HepG2 (cell line): ENCODE measurements at regions not wholly inside any gene's neighbourhood (a gene's known extent, or its start where the extent isn't known, plus 50 kb on each side); places are given as distances from the start of the nearest gene placed in this dataset.

Experiments used
- ATAC-seq: fragments of 200-7000 bp; cut with Tn5 transposase; 3 replicates; pipeline ENCODE4 v1.9.1; 2020; ENCODE audit warnings: mild to moderate bottlenecking, moderate library complexity
- BruUV-seq: library from RNA; stranded (reverse); fragments of 400-500 nt; replicated peaks from 2 replicates; lab custom pipeline; 2021; lab: Mats Ljungman, UMichigan
- CTCF ChIA-PET: fragments of 300-600 bp; formaldehyde crosslinking; extraction: SDS; loops from one replicate; lab custom pipeline; 2021; ENCODE audit warnings: low total read pairs, inconsistent platforms, low intra/inter-chr PET ratio; lab: Yijun Ruan, JAX
- POLR2A ChIA-PET: fragments of 350-600 bp; sonication (Branson Sonifier 250); formaldehyde crosslinking; loops from one replicate; lab custom pipeline; 2020; ENCODE audit warnings: antibody characterized with exemption, inconsistent platforms; lab: Yijun Ruan, JAX
- DNase-seq: peaks from one replicate; pipeline ENCODE4 v3.0.0-alpha.2; 2015; ENCODE audit warnings: low spot score
- FAIRE-seq: peaks from 3 replicates; lab custom pipeline; 2011; peaks lifted over from hg19 to GRCh38; lab: Jason Lieb, UNC
- H2AFZ ChIP-seq: one replicate; pipeline ENCODE4 v1.6.1; 2011; ENCODE audit warnings: low read length, inconsistent platforms
- H3K27ac ChIP-seq: fragments of 300-600 bp; 3 replicates; pipeline ENCODE4 v1.8.0; 2011; ENCODE audit warnings: mixed run types, mild to moderate bottlenecking, mixed read lengths, low read length, inconsistent platforms; ENCODE audit not compliant: insufficient read depth; ENCODE audit errors: extremely low read length
- H3K27me3 ChIP-seq, 2 experiments: fragments of 200-600 bp in 1 of 2; 2 replicates in 1 of 2; 3 replicates in 1 of 2; pipeline versions ENCODE4 v1.6.0 to v1.8.0; 2011; ENCODE audit warnings: low read length in 2 of 2, mild to moderate bottlenecking in 2 of 2, moderate library complexity in 2 of 2, inconsistent platforms in 1 of 2; ENCODE audit not compliant: insufficient read depth in 2 of 2, control insufficient read depth in 1 of 2
- H3K36me3 ChIP-seq, 2 experiments: fragments of 200-600 bp in 1 of 2; replicated peaks in 1 of 2; 2 replicates in 1 of 2; 3 replicates in 1 of 2; pipeline versions ENCODE4 v1.5.1 to v1.8.0; 2011; ENCODE audit warnings: low read length in 2 of 2, inconsistent platforms in 1 of 2; ENCODE audit not compliant: insufficient read depth in 2 of 2, control insufficient read depth in 1 of 2
- H3K4me1 ChIP-seq: 2 replicates; pipeline ENCODE4 v1.5.1; 2012; ENCODE audit warnings: low read length, inconsistent platforms; ENCODE audit not compliant: insufficient read depth
- H3K4me2 ChIP-seq: 2 replicates; pipeline ENCODE4 v1.6.0; 2011; ENCODE audit warnings: low read depth, low read length, inconsistent platforms
- H3K4me3 ChIP-seq, 3 experiments: fragments of 200-600 bp in 1 of 3; sonication (generic), shearing (Covaris generic) in 1 of 3; replicated peaks in 1 of 3; 2 replicates each; pipeline ENCODE4 v1.5.1; 2011 to 2016; ENCODE audit warnings: low read length in 3 of 3, inconsistent platforms in 2 of 3, low read depth in 2 of 3, mild to moderate bottlenecking in 2 of 3, control low read depth in 1 of 3, mixed read lengths in 1 of 3; ENCODE audit not compliant: insufficient read depth in 1 of 3
- H3K79me2 ChIP-seq: one replicate; pipeline ENCODE4 v1.6.1; 2011; ENCODE audit warnings: low read length, inconsistent platforms; ENCODE audit not compliant: insufficient read depth
- H3K9ac ChIP-seq: 2 replicates; pipeline ENCODE4 v1.6.0; 2011; ENCODE audit warnings: mild to moderate bottlenecking, low read depth, low read length, inconsistent platforms; ENCODE audit not compliant: insufficient read depth
- H3K9me3 ChIP-seq: 2 replicates; pipeline ENCODE4 v1.5.1; 2012; ENCODE audit warnings: mild to moderate bottlenecking, low read length
- H4K20me1 ChIP-seq: 2 replicates; pipeline ENCODE4 v1.6.0; 2011; ENCODE audit warnings: inconsistent platforms, mild to moderate bottlenecking, low read length, moderate library complexity; ENCODE audit not compliant: insufficient read depth
- DZIP1 ChIP-seq: sonication (generic); formaldehyde crosslinking; IDR thresholded peaks from 2 replicates; pipeline ENCODE4 v1.5.0; 2020; ENCODE audit warnings: mild to moderate bottlenecking, missing genetic modification reagents
- FUBP1 ChIP-seq: sonication (generic); formaldehyde crosslinking; IDR thresholded peaks from 2 replicates; pipeline ENCODE4 v1.5.1; 2020; ENCODE audit warnings: missing genetic modification reagents, mild to moderate bottlenecking, borderline replicate concordance
- HMGXB4 ChIP-seq, 2 experiments: sonication (generic) in 1 of 2; formaldehyde crosslinking in 1 of 2; IDR thresholded peaks; 2 replicates each; pipeline versions ENCODE4 v1.4.0 to v1.6.1; 2018 to 2020; ENCODE audit warnings: missing genetic modification reagents in 2 of 2, borderline replicate concordance in 1 of 2, low read depth in 1 of 2, mild to moderate bottlenecking in 1 of 2, missing biosample characterization in 1 of 2
- RBM39 ChIP-seq: fragments of 200-400 bp; formaldehyde crosslinking; IDR thresholded peaks from one replicate; pipeline ENCODE4 v1.6.1; 2018; ENCODE audit warnings: antibody characterized with exemption, mild to moderate bottlenecking, low read depth, low read length; ENCODE audit not compliant: poor library complexity, severe bottlenecking
- SMAD9 ChIP-seq: sonication (generic); formaldehyde crosslinking; IDR thresholded peaks from 2 replicates; pipeline ENCODE4 v1.5.1; 2020; ENCODE audit warnings: mild to moderate bottlenecking, missing genetic modification reagents
- ZBTB39 ChIP-seq: sonication (generic); formaldehyde crosslinking; IDR thresholded peaks from 2 replicates; pipeline ENCODE4 v1.5.0; 2020; ENCODE audit warnings: missing genetic modification reagents
- ZFX ChIP-seq: sonication (generic); formaldehyde crosslinking; IDR thresholded peaks from 2 replicates; pipeline ENCODE4 v1.4.0; 2020; ENCODE audit warnings: mild to moderate bottlenecking, low read depth, missing genetic modification reagents, moderate library complexity
- ZNF138 ChIP-seq: sonication (generic); formaldehyde crosslinking; IDR thresholded peaks from 2 replicates; pipeline ENCODE4 v1.5.0; 2020; ENCODE audit warnings: mild to moderate bottlenecking, low read depth, missing genetic modification reagents
- ZNF264 ChIP-seq: sonication (generic); formaldehyde crosslinking; IDR thresholded peaks from 2 replicates; pipeline ENCODE4 v1.4.0; 2020; ENCODE audit warnings: missing genetic modification reagents
- ZNF276 ChIP-seq: sonication (generic); formaldehyde crosslinking; IDR thresholded peaks from 2 replicates; pipeline ENCODE4 v1.4.0; 2020; ENCODE audit warnings: mild to moderate bottlenecking, low read depth, missing genetic modification reagents
- ZNF616 ChIP-seq: sonication (generic); formaldehyde crosslinking; IDR thresholded peaks from 2 replicates; pipeline ENCODE4 v1.5.0; 2020; ENCODE audit warnings: low read depth, mild to moderate bottlenecking, missing genetic modification reagents
- in situ Hi-C: cut with HindIII; loops from 2 replicates; pipeline ENCODE4 v1.10.0; 2017; ENCODE audit warnings: low pct_unique_long_range_greater_than_20kb; ENCODE audit not compliant: extremely low pct_ligation_motif_present
- intact Hi-C: fragments of 100-400 bp; cut with micrococcal nuclease; formaldehyde crosslinking; loops from one replicate; pipeline ENCODE4 v1.10.0; 2022; ENCODE audit not compliant: unreplicated experiment

GRCh38 chr13:88426661-88427060 lies 755.5 kb downstream of the SLITRK5 start:
- ATAC-seq (no peak), FAIRE-seq (no peak), DNase-seq (no peak)
- Histone ChIP-seq H3K36me3 (no peaks in the 10 kb centered on the region), H3K79me2 (no peaks in the 10 kb centered on the region), H3K4me3 (no peak overlapping the region), H3K27me3 (no peaks in the 10 kb centered on the region; a peak in 1 of 5 replicates), H4K20me1 (no peaks in the 10 kb centered on the region), H2AFZ (no peak overlapping the region), H3K27ac (no peak overlapping the region), H3K4me2 (no peak overlapping the region), H3K4me1 (no peaks in the 10 kb centered on the region), H3K9me3 (peaks cover 9% of the 10 kb centered on the region; the same call in 1 of the 2 replicates), H3K9ac (no peak overlapping the region)
- POLR2A ChIA-PET: no interaction called here
- in situ Hi-C loops (no loop called here), intact Hi-C loops (no loop called here)
- BruUV-seq: no TSS peak
- CTCF ChIA-PET: no interaction called here
- TF ChIP-seq ZNF264 (no peak), HMGXB4 (CRISPR knock-in tag; IDR thresholded peaks at IDR 0.05; ENCODE audit: borderline replicate concordance in 1 of 2, low read depth in 1 of 2) (no peak), ZNF138 (no peak), ZFX (CRISPR knock-in tag) (no peak), FUBP1 (CRISPR knock-in tag) (no peak), SMAD9 (no peak), ZBTB39 (CRISPR knock-in tag) (no peak), RBM39 (no peak), DZIP1 (CRISPR knock-in tag) (no peak), ZNF276 (no peak), ZNF616 (CRISPR knock-in tag) (no peak)
